Endometrium (tissue), 2 donors: ENCODE measurements at regions not wholly inside any gene's neighbourhood (a gene's known extent, or its start where the extent isn't known, plus 50 kb on each side); places are given as distances from the start of the nearest gene placed in this dataset.

ENCODE experiments used
- FAIRE-seq: peaks from 2 replicates; lab custom pipeline; 2012; peaks lifted over from hg19 to GRCh38; lab: Jason Lieb, UNC
- donor health status: control.
- donor health status: control.

DNA sequence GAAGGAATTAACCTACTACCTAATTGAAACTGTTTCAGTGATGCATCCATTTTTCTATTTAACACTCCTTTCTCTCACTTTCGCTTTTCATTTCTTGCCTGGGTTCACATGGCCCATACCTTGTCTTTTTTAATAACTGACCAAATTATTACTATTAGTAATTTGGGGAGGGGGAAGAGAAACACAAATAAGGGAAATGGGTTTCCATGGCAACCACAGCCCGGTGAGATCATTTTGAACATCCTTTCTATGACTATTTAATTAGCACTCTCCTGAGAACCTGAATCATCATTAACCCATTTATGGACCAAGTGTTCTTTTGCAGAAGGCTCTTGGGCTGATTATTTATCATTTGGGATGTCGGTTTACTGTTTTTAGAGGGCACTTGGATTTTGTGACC lies 628.2 kb upstream of the SALL1 start:
- FAIRE-seq = no peak

DNA sequence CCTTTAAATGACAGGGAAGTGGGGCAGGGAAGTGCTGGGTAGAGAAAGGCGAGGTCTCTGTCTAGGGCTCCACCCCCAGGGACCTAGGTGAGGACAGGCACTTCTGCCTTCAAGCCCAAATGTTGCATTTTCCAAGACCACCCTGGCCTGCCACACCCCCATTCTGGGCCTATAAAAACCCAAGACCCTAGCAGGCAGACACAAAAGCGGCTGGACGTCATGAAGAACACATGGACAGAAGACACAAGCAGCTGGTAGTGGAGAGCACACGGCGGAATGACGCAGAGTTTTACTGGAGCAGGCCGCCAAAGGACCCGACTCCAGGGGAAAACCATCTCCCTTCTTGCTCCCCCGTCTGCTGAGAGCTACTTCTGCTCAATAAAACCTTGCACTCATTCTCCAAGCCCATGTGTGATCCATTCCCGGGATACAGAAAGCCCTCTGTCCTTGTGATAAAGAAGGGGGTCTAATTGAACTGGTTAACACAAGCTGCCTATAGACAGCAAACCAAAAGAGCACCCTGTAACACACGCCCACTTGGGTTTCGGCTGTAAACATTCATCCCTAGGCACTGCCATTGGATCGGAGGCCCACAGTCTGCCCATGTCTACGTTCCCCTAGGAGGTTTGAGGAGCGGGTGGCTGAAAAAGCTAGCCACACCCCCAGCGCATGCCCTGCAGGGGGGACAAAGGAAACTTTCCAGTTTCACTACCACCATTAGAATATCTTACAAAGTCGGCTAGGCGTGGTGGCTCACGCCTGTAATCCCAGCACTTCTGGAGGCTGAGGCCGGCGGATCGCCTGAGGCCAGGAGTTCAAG lies 622.2 kb upstream of the SALL1 start:
- no peak for FAIRE-seq

DNA sequence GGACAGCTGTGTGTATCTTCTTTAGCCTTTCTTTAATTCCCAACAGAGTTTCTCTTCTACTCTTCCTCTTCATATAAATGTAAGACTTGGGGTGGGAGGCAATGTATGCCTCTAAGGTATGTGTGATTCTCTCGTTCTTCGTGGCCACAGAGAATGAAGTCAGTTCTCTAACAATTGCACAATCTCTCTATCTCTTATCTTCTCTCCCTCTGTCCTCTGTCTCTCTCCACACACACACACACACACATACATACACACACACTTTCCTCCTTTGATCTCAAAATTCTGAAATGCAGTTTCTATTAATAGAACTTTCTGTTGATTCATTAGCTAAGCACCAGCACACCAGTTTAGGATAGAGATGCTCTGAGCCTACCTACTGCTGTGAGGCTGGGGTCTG lies 615.7 kb upstream of the SALL1 start:
- FAIRE-seq = no peak

DNA sequence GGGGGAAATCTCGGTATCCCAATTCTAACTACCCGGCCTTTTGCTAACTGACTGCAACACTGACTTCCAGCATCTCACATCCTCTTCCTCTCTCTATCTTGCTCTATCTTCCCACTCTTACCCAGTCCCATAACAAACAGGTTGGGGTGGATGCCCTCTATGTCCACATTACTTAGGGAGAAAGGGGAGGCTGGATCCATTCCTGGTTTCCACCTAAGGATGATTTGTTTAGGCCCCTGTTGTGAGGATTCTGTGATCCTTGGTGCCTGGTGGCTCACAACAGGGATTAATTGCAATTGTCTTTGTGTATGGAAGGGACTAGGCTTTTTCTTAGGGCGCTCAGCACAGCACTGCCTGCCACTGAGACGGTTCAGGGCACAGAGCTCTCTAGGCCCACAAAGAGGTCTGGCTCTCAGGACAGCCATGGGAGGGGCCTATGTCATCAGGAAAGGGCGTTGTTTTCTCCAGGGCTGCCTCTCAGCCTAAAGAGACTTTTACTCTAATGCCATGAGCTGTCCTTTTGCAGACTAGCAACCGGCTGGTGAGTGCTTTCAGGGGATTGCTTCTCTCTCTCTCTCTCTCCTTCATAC lies 612.1 kb upstream of the SALL1 start:
- no peak for FAIRE-seq

DNA sequence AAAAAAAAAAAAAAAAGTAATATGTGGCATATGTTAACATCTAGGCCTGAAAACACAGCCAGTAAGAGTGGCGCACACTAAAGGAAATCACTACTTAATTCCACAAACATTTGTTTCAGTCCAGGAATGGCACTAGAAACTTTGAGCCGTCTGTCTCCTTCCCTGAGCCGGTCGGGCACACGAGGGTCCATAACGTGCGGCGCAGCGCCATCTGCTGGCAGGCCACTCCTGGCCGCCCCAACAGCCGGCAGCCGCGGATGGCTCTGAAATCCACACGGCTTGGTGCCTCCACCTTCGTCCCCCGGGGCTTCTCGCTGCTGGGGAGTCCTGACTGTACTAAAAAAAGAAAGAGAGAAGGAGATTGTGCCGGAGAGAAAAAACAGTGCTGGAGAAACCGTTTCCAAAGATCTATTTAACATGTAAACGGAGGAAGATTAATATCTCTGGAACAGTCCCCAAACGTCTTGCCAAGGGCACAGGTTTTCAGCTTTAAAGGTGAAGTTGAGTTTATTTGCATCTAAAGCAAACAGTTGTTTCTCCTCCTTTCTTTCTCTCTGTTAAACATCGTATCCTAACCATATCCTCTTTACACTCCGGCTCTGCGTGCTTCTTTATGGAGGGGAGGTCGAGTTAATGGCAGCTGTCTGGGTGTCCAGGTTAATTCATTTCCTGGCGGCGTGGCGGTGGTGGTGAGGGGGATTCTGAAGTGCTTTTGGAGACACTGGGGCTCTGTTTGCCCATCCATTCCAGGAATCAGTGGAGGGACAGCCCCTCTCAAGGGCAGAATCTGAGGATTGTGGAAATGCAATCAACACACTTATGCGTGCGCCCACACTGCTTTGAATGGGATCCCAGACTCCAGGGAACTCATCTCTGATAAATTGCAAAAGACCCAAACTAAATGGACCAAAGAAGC lies 611.3 kb upstream of the SALL1 start:
- peak; percentile 23 for FAIRE-seq

DNA sequence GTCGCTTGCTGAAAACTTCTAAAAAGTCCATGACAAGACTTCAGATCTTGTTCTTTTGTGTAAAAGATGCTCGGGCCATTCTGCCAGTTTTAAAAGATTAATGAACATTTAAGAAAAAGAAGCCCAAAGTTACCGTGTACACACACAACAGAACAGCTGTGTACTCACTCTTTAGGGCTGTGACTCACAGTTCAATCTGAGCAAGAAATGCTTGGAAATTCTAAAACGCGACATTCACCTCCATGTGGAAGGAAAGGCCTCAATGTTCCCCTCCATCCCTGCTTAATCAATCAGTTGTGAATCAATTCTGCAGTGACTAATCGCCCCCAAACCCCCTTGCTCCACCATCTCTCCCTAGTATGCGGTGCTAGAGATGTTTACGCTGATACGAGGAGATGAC lies 609.9 kb upstream of the SALL1 start:
- FAIRE-seq = no peak

DNA sequence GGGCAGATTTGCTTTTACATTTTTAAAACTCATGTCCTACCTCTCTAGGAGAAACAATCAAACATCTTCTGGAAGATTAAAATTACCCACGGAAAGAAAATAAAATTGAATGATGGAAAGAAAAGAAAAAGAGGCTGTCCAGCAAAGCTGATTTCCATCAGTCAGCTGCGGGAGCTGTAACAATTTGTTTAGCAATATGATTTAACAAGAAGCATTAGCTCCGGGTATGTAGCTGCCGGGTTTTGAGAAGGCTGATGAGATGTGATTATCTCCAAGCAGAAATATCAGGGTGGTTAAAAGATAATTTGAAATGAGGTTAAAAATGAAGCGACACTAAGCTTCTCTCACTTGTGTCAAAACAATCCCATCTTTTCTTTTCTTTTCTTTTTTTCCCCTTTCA lies 608.9 kb upstream of the SALL1 start:
- FAIRE-seq = no peak

DNA sequence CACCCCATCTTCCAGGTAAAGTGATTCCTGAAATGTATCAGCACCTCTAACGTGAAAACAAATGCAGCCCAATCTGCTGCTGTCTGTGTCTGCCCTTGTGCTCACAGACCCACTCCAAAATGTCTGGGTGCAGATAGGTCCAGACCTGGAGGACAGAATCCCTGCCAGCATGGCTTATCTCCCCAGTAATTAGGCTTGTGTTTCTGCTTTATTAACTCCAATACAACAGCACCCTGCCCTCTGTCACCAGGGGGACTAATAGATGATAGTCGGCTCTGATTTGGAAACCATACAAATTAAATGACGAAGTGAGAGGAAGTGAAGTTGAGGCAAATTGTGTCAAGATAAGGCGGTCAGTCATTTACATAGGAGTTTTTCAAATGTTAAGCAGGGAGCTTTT lies 608.3 kb upstream of the SALL1 start:
- FAIRE-seq = no peak

DNA sequence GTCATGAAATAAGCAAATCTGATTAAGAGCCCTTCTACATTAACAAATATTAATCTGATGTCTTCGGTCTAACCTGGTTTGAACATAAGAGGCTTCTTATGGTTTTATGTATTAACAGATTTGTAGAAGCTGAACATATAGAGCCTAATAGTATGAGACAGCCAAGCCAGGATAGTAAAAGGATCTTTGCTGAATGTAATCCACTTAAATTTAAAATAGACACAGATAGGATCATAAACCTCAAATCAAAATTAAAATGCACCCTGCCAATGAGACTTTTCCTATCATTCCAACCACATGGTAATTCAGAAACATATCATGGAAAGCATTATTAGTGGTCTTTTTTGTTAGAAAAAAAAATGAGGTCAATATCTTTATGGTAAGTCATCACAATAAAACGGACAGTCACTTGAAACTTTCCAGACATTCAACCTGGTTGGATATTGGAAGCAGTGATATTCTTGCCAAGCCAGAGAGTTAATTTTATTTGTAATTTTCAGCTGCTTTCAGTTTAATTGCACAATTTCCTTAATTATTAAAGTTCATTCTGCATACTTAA lies 606.9 kb upstream of the SALL1 start:
- FAIRE-seq = no peak

DNA sequence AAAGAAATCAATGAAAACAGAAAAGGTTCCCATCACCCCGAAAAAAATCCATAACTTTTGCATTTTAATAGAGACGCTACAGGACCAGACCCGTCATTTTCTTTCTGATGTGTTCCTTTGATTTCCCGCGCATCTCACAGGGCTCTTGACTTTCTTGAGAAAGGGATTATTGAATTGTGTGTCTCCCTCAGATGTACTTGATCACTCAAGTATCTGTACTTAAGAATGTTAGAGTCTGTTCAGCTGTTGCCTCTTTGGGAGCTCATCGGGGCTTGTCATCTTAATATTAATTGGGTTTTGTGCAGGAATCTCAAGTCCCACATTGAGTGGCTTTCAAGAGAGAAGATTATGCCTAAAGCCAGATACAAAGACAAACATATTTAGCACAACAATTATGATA lies 606.4 kb upstream of the SALL1 start:
- no peak for FAIRE-seq

DNA sequence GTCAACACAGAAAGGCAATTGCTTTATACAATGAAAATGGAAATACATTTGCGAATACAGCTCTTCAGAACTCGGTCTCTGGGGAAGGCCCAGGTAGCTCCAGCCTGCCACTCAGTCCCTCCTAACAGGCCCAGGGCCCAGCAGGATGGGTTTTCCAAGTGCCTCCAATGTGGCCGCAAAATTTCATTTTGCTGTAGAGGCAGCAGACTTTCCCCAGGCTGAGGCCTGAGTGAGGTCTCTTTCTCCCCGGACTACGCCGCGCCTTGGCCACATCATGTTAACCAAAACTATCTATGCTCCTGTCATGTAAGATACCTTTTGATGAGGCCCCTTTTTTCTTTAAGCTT lies 606.0 kb upstream of the SALL1 start:
- FAIRE-seq = no peak

DNA sequence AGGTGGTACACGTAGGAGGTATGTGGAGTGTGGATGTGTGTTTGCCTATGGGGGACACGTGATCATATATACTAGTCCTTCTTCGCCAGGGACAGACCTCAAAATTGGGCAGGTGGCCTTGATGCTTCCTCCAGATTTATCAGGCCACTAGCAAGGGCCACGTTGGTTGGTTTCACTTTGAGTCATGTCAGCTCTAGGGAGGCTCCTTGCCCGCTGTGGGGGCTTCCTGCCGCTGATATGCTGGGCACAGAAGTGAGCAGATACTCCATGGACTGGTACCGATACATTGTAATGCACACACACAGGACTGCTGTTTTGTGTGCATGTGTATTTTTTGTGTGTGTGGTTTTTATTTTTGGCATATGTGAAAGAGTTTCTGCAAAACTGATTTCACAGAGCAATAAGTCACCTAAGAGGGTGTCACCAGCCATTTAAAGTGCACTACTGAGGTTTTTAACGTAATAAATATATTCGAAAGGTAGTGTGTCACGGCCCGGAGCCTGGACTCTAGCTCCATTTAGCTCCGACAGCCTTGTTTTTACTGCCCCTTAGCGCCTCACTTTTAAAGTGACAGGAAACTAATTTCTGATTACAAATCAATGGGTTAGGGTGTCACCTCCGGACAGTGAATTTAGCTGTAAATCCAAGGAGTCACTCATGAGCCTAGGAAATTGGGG lies 605.5 kb upstream of the SALL1 start:
- FAIRE-seq = no peak

DNA sequence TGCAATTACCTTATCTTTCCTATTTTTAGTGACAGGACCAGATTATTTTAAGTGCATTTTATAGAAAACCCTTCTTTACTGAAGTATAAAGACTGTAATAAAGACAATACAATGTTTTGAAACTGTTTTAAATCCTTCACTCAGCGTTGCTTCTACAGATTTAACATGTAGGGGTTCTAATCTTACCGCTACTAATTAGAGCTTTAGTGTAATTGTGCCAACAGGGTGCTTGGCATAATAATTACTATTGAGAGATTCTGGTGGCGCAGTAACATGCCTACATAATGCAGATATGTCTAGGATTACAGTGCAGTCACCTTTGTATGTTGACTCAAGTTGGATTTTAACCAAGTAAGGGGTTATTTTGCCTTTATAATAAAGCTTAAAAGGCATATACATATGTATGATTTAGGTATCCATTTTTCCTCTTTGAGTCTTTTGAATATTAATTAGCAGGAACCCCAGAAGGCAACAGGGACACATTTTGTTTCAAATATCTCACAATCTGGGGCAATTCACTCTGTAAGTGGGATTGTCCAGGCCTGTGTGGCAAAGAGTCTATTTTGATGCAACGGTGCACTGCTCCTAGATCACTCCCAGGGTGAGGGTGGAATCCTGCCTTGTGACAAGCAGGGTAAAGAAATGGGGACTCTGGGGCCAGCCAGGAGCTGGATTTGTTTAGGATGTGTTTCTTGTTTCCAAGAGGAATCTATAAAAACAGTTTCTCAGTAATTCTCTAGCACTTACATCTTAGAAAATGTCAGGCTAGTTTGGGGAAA lies 604.7 kb upstream of the SALL1 start:
- FAIRE-seq = no peak

DNA sequence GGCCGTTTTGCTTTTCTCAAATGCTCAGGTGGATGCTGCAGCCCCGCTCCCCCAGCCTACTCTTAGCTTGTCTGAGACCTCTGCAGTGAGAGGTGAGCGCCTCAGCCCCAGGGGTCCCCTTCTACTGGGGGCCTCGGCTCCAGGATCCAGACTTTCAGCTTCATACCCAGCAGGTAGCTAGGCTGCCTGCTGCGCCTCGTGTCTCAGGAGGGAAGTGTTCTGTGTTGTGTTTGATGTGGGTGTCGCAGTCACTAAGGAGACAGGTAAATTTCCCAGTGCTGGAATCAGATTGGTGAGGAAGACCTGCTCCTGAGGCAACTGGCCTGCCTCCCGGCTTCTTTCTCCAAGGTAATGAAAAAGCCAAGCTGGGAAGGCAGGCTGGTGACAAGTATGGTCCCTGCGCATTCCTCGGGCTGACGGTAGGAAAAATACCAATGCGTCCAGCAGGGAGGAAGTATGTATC lies 604.0 kb upstream of the SALL1 start:
- FAIRE-seq = no peak

DNA sequence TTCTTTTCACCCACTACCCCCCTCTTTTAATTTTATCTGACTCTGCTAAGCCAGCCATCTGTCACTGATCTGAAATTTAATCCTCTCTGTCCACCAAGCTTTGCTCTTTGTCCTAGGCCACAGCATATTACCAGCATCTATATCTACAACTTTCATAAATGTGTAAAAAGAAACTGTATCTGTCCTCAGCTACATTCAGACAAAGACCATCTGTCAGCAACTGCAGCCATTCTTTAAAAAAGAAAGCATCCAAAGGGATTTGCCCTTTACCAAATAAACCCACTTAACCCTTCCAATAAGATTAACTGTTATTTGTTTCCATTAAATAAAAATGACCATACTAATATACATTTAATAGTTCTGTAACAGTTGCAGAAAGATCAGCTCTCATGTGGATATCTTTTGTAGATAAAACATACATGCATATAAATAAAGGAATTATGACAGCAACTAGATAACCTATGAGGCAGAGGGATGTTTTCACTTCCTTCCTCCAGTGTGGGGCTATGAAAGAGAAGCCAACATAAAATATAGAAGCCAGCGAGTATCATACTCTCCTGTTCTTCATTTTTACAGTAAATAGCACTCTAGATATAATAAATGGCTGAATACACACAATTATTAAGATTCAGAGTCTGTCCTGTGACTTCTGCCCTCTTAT lies 602.5 kb upstream of the SALL1 start:
- no peak for FAIRE-seq

DNA sequence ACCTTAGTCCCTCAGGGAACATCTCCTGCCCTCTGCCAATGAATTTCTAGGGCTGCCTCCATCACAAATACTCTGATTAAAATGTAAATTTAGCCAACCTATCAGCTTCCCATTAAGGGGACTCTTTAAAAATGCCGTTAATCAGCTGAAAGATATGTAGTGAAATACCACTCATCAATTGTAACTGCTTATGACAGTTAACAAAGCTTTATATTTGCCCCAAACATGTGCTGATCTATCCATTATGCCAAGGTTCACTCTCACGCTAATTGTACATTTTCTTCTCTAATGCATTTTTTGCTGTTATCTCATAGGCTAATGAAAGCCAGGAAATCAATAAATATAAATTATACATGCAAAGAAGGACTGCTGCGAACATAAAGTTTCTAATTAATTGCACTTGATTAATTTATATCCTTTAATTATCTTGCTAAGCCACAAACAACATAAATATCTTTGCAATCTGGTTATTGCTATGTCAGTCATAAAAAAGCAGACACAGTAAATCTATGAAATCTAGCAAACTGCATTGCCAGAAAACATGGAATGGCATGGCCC lies 601.4 kb upstream of the SALL1 start:
- FAIRE-seq = no peak

DNA sequence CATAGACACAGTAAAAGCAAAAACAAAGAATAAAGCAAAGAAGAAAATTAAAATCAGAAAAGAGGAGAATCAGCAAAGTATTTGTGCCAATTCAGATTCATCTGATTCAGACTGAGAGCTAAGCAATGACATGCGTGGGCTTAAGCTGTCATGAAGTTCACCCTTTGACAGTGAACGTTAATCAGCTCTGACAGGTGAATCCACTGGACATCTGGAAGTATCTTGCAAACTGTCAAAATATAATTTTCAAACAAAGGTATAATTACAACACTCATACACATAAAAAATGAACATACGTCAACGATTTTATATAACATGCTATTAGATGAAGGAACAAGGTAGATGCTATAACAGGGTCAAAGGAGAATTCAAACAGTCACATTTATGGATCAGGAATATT lies 596.3 kb upstream of the SALL1 start:
- no peak for FAIRE-seq

DNA sequence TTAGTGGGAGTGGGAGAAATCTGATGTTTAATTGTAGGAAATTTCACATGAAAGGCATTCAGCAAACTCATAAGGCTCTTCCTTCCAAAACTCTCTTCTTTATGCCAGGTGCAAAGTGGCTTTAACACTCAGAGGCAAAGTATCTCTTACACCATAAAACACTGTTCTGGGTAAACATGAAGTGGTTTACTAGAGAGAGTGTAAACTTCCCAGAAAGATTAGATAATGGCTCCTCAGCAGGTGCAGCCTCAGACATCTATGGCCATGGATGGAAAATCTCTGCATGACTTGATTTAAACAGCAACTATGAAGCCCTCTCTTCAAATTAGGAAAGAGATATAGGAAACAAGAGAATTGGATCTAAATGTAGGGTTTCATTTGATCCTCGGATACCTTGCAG lies 583.1 kb upstream of the SALL1 start:
- FAIRE-seq = no peak

DNA sequence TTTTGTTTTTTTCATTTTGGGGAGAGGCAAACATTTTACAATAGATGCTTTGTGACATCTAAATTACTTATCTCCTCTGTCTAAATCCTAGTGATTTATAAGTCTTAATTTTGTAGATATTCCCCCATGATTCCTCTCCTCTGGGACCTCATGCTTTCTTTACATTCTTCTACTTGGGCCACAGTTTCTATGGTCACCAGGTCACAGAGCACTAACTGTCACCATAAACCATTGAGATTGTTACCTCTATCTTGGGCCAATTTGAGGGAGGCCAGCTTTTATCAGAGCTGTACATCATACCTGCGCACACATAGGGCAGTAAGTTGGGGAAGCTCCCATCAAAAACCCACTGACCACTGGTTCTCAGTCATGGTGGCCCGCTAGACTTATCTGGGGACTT lies 582.1 kb upstream of the SALL1 start:
- no peak for FAIRE-seq

DNA sequence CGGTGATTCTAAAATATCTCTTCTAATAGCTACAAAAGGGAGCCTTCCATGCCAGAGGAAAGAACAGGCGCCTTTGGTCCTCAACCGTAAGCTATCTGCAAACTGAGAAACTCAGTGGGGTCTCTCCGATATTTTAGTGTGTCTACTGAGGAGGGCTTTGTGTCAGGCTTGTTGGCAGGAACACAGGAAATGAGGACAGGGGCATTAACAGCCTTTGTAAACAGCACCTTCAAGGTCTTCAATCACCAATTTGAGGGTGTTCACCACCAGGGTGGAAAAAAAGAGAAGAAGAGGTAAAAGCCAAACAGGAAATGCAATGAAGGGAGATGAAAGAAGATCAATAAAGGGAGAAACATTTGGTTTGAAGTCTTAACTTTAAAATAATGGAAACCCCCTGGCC lies 580.1 kb upstream of the SALL1 start:
- no peak for FAIRE-seq
